Tibial nerve (tissue), 4 donors: ENCODE measurements at regions not wholly inside any gene's neighbourhood (a gene's known extent, or its start where the extent isn't known, plus 50 kb on each side); places are given as distances from the start of the nearest gene placed in this dataset.

Experiments used
- DNase-seq, 2 donors: peaks; one replicate each; pipeline ENCODE4 v3.0.0-alpha.2; 2019; ENCODE audit warnings: low spot score in 2 of 2
- H3K27ac ChIP-seq, 4 donors: fragments of 200-600 bp; sonication (generic) in 3 of 4; one replicate each; pipeline ENCODE4 v1.5.1; 2017 to 2019; ENCODE audit warnings: mild to moderate bottlenecking in 1 of 4
- H3K27me3 ChIP-seq, 2 donors: fragments of 200-600 bp; sonication (generic) in 1 of 2; one replicate each; pipeline versions ENCODE4 v1.5.1 to v1.6.0; 2017 to 2019
- H3K36me3 ChIP-seq, 3 donors: fragments of 200-600 bp; sonication (generic); one replicate each; pipeline ENCODE4 v1.5.1; 2018 to 2019
- H3K4me1 ChIP-seq, 4 donors: fragments of 200-600 bp; sonication (generic) in 3 of 4; one replicate each; pipeline ENCODE4 v1.5.1; 2017 to 2019
- H3K4me3 ChIP-seq, 4 donors: fragments of 200-600 bp; sonication (generic) in 3 of 4; one replicate each; pipeline ENCODE4 v1.5.1; 2017 to 2019; ENCODE audit warnings: mild to moderate bottlenecking in 1 of 4, moderate library complexity in 1 of 4
- H3K9me3 ChIP-seq, 4 donors: fragments of 200-600 bp; sonication (generic) in 3 of 4; one replicate each; pipeline ENCODE4 v1.5.1; 2017 to 2019
- CTCF ChIP-seq, 5 experiments: fragments of 200-600 bp in 3 of 5; fragments of 450-650 bp in 2 of 5; sonication (generic) in 3 of 5; IDR thresholded peaks; one replicate each; pipeline ENCODE4 v1.5.1; 2016 to 2019; ENCODE audit warnings: antibody characterized with exemption in 5 of 5, mild to moderate bottlenecking in 3 of 5, moderate library complexity in 2 of 5
- EP300 ChIP-seq, 2 donors: sonication (generic); formaldehyde crosslinking; IDR thresholded peaks; one replicate each; pipeline ENCODE4 v1.6.1; 2017; ENCODE audit warnings: antibody characterized with exemption in 2 of 2, mild to moderate bottlenecking in 1 of 2
- POLR2A ChIP-seq, 2 donors: fragments of 450-650 bp; IDR thresholded peaks; one replicate each; pipeline ENCODE4 v1.6.1; 2017; ENCODE audit warnings: antibody characterized with exemption in 2 of 2, mild to moderate bottlenecking in 2 of 2, moderate library complexity in 2 of 2
- WGBS, 2 donors: methylation state at CpG; one replicate each; pipeline ENCODE4 v1.1.5; 2018; 5-methylcytosine and 5-hydroxymethylcytosine counted together

- DNase-seq: no peak
- WGBS, 2 donors: 56 to 60% methylated on average over 3 of the region's 3 CpGs
Measured at GRCh38 chr9:19663570-19663969, 125.3 kb downstream of the SLC24A2 start.

GRCh38 chr9:19662213-19662612 is 126.6 kb downstream of the SLC24A2 start:
- no peak overlapping the region for H3K27ac ChIP-seq

More at GRCh38 chr9:19663570-19663969, 125.3 kb downstream of the SLC24A2 start:
- Histone ChIP-seq H3K9me3 (no peaks in the 10 kb centered on the region), H3K36me3 (no peaks in the 10 kb centered on the region), H3K27me3 (no peaks in the 10 kb centered on the region), H3K4me3 (no peak overlapping the region), H3K4me1 (no peaks in the 10 kb centered on the region), H3K27ac (no peak overlapping the region)
- no peak for TF ChIP-seq EP300 (IDR thresholded peaks at IDR 0.05)

GRCh38 chr9:19660019-19660418 is 128.8 kb downstream of the SLC24A2 start:
- no peaks in the 10 kb centered on the region for H3K27me3 ChIP-seq
- no peak overlapping the region for H3K4me3 ChIP-seq
- TF ChIP-seq EP300 (IDR thresholded peaks at IDR 0.05) (no peak), CTCF (IDR thresholded peaks at IDR 0.05) (no peak), POLR2A (IDR thresholded peaks at IDR 0.05) (no peak)
- no peaks in the 10 kb centered on the region for H3K4me1 ChIP-seq
- H3K27ac ChIP-seq: no peak overlapping the region
- H3K9me3 ChIP-seq: no peaks in the 10 kb centered on the region
- WGBS, 2 donors: 54 to 58% methylated on average over 6 of the region's 6 CpGs
- no peak for DNase-seq
- no peaks in the 10 kb centered on the region for H3K36me3 ChIP-seq

More at GRCh38 chr9:19662213-19662612, 126.6 kb downstream of the SLC24A2 start:
- no peaks in the 10 kb centered on the region for H3K9me3 ChIP-seq
- no peak for DNase-seq
- 88 to 89% methylated on average over 6 of the region's 6 CpGs for WGBS, 2 donors
- H3K36me3 ChIP-seq: no peaks in the 10 kb centered on the region
- TF ChIP-seq POLR2A (IDR thresholded peaks at IDR 0.05): no peak
- no peak for TF ChIP-seq CTCF (IDR thresholded peaks at IDR 0.05)
- TF ChIP-seq EP300 (IDR thresholded peaks at IDR 0.05): no peak
- H3K4me1 ChIP-seq: no peaks in the 10 kb centered on the region
- H3K4me3 ChIP-seq: no peak overlapping the region
- no peaks in the 10 kb centered on the region for H3K27me3 ChIP-seq

- WGBS, 2 donors: 73 to 79% methylated on average over 4 of the region's 4 CpGs
- no peak overlapping the region for H3K27ac ChIP-seq
Measured at GRCh38 chr9:19656704-19657103, 132.1 kb downstream of the SLC24A2 start.

GRCh38 chr9:19651681-19652080 is 137.2 kb downstream of the SLC24A2 start:
- Histone ChIP-seq H3K4me1 (no peaks in the 10 kb centered on the region), H3K36me3 (no peaks in the 10 kb centered on the region), H3K27ac (no peak overlapping the region), H3K4me3 (no peak overlapping the region), H3K27me3 (no peaks in the 10 kb centered on the region), H3K9me3 (no peaks in the 10 kb centered on the region)
- no peak for DNase-seq
- 94 to 95% methylated on average over 7 of the region's 7 CpGs for WGBS, 2 donors
- no peak for TF ChIP-seq EP300 (IDR thresholded peaks at IDR 0.05)
- no peak for TF ChIP-seq CTCF (IDR thresholded peaks at IDR 0.05)
- TF ChIP-seq POLR2A (IDR thresholded peaks at IDR 0.05): no peak

More at GRCh38 chr9:19656704-19657103, 132.1 kb downstream of the SLC24A2 start:
- no peak for DNase-seq
- H3K36me3 ChIP-seq: no peaks in the 10 kb centered on the region
- TF ChIP-seq POLR2A (IDR thresholded peaks at IDR 0.05): no peak
- no peaks in the 10 kb centered on the region for H3K9me3 ChIP-seq
- H3K27me3 ChIP-seq: no peaks in the 10 kb centered on the region
- no peaks in the 10 kb centered on the region for H3K4me1 ChIP-seq
- no peak overlapping the region for H3K4me3 ChIP-seq

GRCh38 chr9:19650312-19650711 is 138.5 kb downstream of the SLC24A2 start:
- Histone ChIP-seq H3K36me3 (no peaks in the 10 kb centered on the region), H3K4me1 (no peaks in the 10 kb centered on the region), H3K27me3 (no peaks in the 10 kb centered on the region), H3K27ac (no peak overlapping the region), H3K9me3 (no peaks in the 10 kb centered on the region), H3K4me3 (no peak overlapping the region)
- 71 to 76% methylated on average over 2 of the region's 2 CpGs for WGBS, 2 donors
- no peak for TF ChIP-seq EP300 (IDR thresholded peaks at IDR 0.05)
- no peak for DNase-seq
